IPS-18a (cell line): ENCODE measurements at regions not wholly inside any gene's neighbourhood (a gene's known extent, or its start where the extent isn't known, plus 50 kb on each side); places are given as distances from the start of the nearest gene placed in this dataset.

Experiments used
- H3K27ac ChIP-seq: one replicate; pipeline ENCODE4 v1.5.1; 2013; ENCODE audit warnings: low read length
- H3K27me3 ChIP-seq: one replicate; pipeline ENCODE4 v1.6.1; 2013; ENCODE audit warnings: mild to moderate bottlenecking, low read length; ENCODE audit not compliant: control insufficient read depth, insufficient read depth
- H3K36me3 ChIP-seq: one replicate; pipeline ENCODE4 v1.6.1; 2013; ENCODE audit warnings: low read depth, low read length; ENCODE audit not compliant: control insufficient read depth
- H3K4me1 ChIP-seq: one replicate; pipeline ENCODE4 v1.6.1; 2013; ENCODE audit warnings: low read depth, low read length; ENCODE audit not compliant: control insufficient read depth
- H3K4me3 ChIP-seq: one replicate; pipeline ENCODE4 v1.5.1; 2013; ENCODE audit warnings: low read length
- H3K9ac ChIP-seq: one replicate; pipeline ENCODE4 v1.6.1; 2013; ENCODE audit warnings: mild to moderate bottlenecking, low read length, moderate library complexity
- H3K9me3 ChIP-seq: one replicate; pipeline ENCODE4 v1.6.1; 2013; ENCODE audit warnings: low read depth, low read length; ENCODE audit not compliant: control insufficient read depth

- Histone ChIP-seq H3K4me3 (no peak overlapping the region), H3K27me3 (no peaks in the 10 kb centered on the region), H3K9me3 (no peaks in the 10 kb centered on the region), H3K36me3 (no peaks in the 10 kb centered on the region), H3K4me1 (no peaks in the 10 kb centered on the region), H3K27ac (no peak overlapping the region), H3K9ac (no peak overlapping the region)
Observed at GRCh38 chr3:109532257-109533216, 195.2 kb upstream of the DPPA4 start.

- Histone ChIP-seq H3K4me1 (no peaks in the 10 kb centered on the region), H3K27me3 (no peaks in the 10 kb centered on the region), H3K9me3 (no peaks in the 10 kb centered on the region), H3K27ac (no peak overlapping the region), H3K4me3 (no peak overlapping the region), H3K36me3 (no peaks in the 10 kb centered on the region), H3K9ac (no peak overlapping the region)
Observed at GRCh38 chr3:109545746-109546145, 208.4 kb upstream of the DPPA4 start.

GRCh38 chr3:109548192-109548938, 211.0 kb upstream of the DPPA4 start:
- Histone ChIP-seq H3K9me3 (no peaks in the 10 kb centered on the region), H3K27ac (no peak overlapping the region), H3K27me3 (no peaks in the 10 kb centered on the region), H3K36me3 (no peaks in the 10 kb centered on the region), H3K4me3 (no peak overlapping the region), H3K9ac (no peak overlapping the region), H3K4me1 (peaks cover under 1% of the 10 kb centered on the region)

- H3K36me3 ChIP-seq: no peaks in the 10 kb centered on the region
- no peak overlapping the region for H3K9ac ChIP-seq
- no peak overlapping the region for H3K27ac ChIP-seq
- peaks cover 5% of the 10 kb centered on the region for H3K4me1 ChIP-seq
- H3K27me3 ChIP-seq: no peaks in the 10 kb centered on the region
- no peak overlapping the region for H3K4me3 ChIP-seq
- H3K9me3 ChIP-seq: no peaks in the 10 kb centered on the region
Observed at GRCh38 chr3:109553591-109554371, 216.4 kb upstream of the DPPA4 start.

- Histone ChIP-seq H3K27ac (no peak overlapping the region), H3K9me3 (no peaks in the 10 kb centered on the region), H3K36me3 (no peaks in the 10 kb centered on the region), H3K9ac (no peak overlapping the region), H3K27me3 (no peaks in the 10 kb centered on the region), H3K4me1 (no peaks in the 10 kb centered on the region), H3K4me3 (no peak overlapping the region)
Observed at GRCh38 chr3:109559389-109559788, 222.0 kb upstream of the DPPA4 start.

GRCh38 chr3:109563149-109563548, 225.8 kb upstream of the DPPA4 start:
- Histone ChIP-seq H3K9ac (no peak overlapping the region), H3K4me1 (no peaks in the 10 kb centered on the region), H3K27me3 (no peaks in the 10 kb centered on the region), H3K27ac (no peak overlapping the region), H3K9me3 (no peaks in the 10 kb centered on the region), H3K4me3 (no peak overlapping the region), H3K36me3 (no peaks in the 10 kb centered on the region)

GRCh38 chr3:109569135-109569846, 231.9 kb upstream of the DPPA4 start:
- H3K27ac ChIP-seq: no peak overlapping the region
- no peaks in the 10 kb centered on the region for H3K4me1 ChIP-seq
- H3K4me3 ChIP-seq: no peak overlapping the region
- no peaks in the 10 kb centered on the region for H3K27me3 ChIP-seq
- no peak overlapping the region for H3K9ac ChIP-seq
- H3K36me3 ChIP-seq: no peaks in the 10 kb centered on the region
- H3K9me3 ChIP-seq: no peaks in the 10 kb centered on the region

GRCh38 chr3:109570408-109570807, 233.1 kb upstream of the DPPA4 start:
- Histone ChIP-seq H3K9me3 (no peaks in the 10 kb centered on the region), H3K27ac (no peak overlapping the region), H3K9ac (no peak overlapping the region)

GRCh38 chr3:109572301-109572700, 235.0 kb upstream of the DPPA4 start:
- H3K9me3 ChIP-seq: no peaks in the 10 kb centered on the region
- H3K27me3 ChIP-seq: no peaks in the 10 kb centered on the region
- no peak overlapping the region for H3K4me3 ChIP-seq
- H3K9ac ChIP-seq: no peak overlapping the region
- no peak overlapping the region for H3K27ac ChIP-seq
- H3K4me1 ChIP-seq: no peaks in the 10 kb centered on the region
- no peaks in the 10 kb centered on the region for H3K36me3 ChIP-seq

More at GRCh38 chr3:109570408-109570807, 233.1 kb upstream of the DPPA4 start:
- H3K36me3 ChIP-seq: no peaks in the 10 kb centered on the region
- no peaks in the 10 kb centered on the region for H3K4me1 ChIP-seq
- H3K4me3 ChIP-seq: no peak overlapping the region
- no peaks in the 10 kb centered on the region for H3K27me3 ChIP-seq

- Histone ChIP-seq H3K9ac (no peak overlapping the region), H3K27ac (no peak overlapping the region), H3K27me3 (no peaks in the 10 kb centered on the region), H3K4me3 (no peak overlapping the region), H3K9me3 (peaks cover 3% of the 10 kb centered on the region), H3K4me1 (no peaks in the 10 kb centered on the region), H3K36me3 (no peaks in the 10 kb centered on the region)
Observed at GRCh38 chr3:109596991-109597390, 259.6 kb upstream of the DPPA4 start.

GRCh38 chr3:109597444-109597843, 260.1 kb upstream of the DPPA4 start:
- H3K9me3 ChIP-seq: peaks cover 3% of the 10 kb centered on the region
- no peak overlapping the region for H3K27ac ChIP-seq
- H3K4me3 ChIP-seq: no peak overlapping the region
- no peaks in the 10 kb centered on the region for H3K36me3 ChIP-seq
- no peaks in the 10 kb centered on the region for H3K4me1 ChIP-seq
- H3K9ac ChIP-seq: no peak overlapping the region
- H3K27me3 ChIP-seq: no peaks in the 10 kb centered on the region
